PC-9 (cell line): ENCODE measurements at regions not wholly inside any gene's neighbourhood (a gene's known extent, or its start where the extent isn't known, plus 50 kb on each side); places are given as distances from the start of the nearest gene placed in this dataset.

Experiments used
- BruUV-seq: library from RNA; stranded (reverse); fragments of 400-500 nt; replicated peaks from 2 replicates; lab custom pipeline; 2021; lab: Mats Ljungman, UMichigan
- CTCF ChIA-PET: fragments of 300-600 bp; sonication (Branson Sonifier 250); formaldehyde crosslinking; loops from one replicate; lab custom pipeline; 2022; ENCODE audit warnings: antibody characterized with exemption; lab: Charles Lee
- POLR2A ChIA-PET: fragments of 300-600 bp; sonication (Branson Sonifier 250); formaldehyde crosslinking; loops from one replicate; lab custom pipeline; 2022; ENCODE audit warnings: antibody characterized with exemption; ENCODE audit not compliant: unreplicated experiment; lab: Charles Lee
- DNase-seq, 2 experiments: peaks; one replicate each; pipeline versions ENCODE4 v3.0.0 to v3.0.0-alpha.2; 2015 to 2022; ENCODE audit warnings: mixed read lengths in 1 of 2
- H2AFZ ChIP-seq: fragments of 200-600 bp; sonication (generic); 2 replicates; pipeline ENCODE4 v1.8.1; 2017; ENCODE audit warnings: antibody characterized with exemption
- H3F3A ChIP-seq: fragments of 200-600 bp; sonication (generic); 2 replicates; pipeline ENCODE4 v1.8.1; 2017; ENCODE audit warnings: antibody characterized with exemption, mild to moderate bottlenecking, low read depth; ENCODE audit not compliant: insufficient read depth
- H3K27ac ChIP-seq: fragments of 200-600 bp; sonication (generic); 2 replicates; pipeline ENCODE4 v1.6.1; 2016; ENCODE audit warnings: mixed run types
- H3K27me3 ChIP-seq: fragments of 200-600 bp; sonication (generic); 2 replicates; pipeline ENCODE4 v1.6.1; 2016; ENCODE audit warnings: low read depth, mixed run types; ENCODE audit not compliant: insufficient read depth
- H3K36me3 ChIP-seq: fragments of 200-600 bp; sonication (generic); 2 replicates; pipeline ENCODE4 v1.6.1; 2016; ENCODE audit warnings: low read depth, mixed run types
- H3K4me1 ChIP-seq: fragments of 200-600 bp; sonication (generic); replicated peaks from 2 replicates; pipeline ENCODE4 v1.6.1; 2016; ENCODE audit warnings: mixed run types; ENCODE audit not compliant: insufficient read depth
- H3K4me2 ChIP-seq: fragments of 200-600 bp; sonication (generic); 2 replicates; pipeline ENCODE4 v1.6.1; 2017; ENCODE audit warnings: mixed run types
- H3K4me3 ChIP-seq: fragments of 200-600 bp; sonication (generic); 2 replicates; pipeline ENCODE4 v1.6.1; 2016; ENCODE audit warnings: mixed run types
- H3K79me2 ChIP-seq: fragments of 200-600 bp; sonication (generic); 2 replicates; pipeline ENCODE4 v1.6.1; 2017; ENCODE audit warnings: low read depth, mixed run types
- H3K9me2 ChIP-seq: fragments of 200-600 bp; sonication (generic); 2 replicates; pipeline ENCODE4 v1.8.1; 2017; ENCODE audit warnings: mild to moderate bottlenecking; ENCODE audit not compliant: insufficient read depth
- H3K9me3 ChIP-seq: fragments of 200-600 bp; sonication (generic); 2 replicates; pipeline ENCODE4 v1.8.1; 2016; ENCODE audit warnings: low read depth; ENCODE audit not compliant: insufficient read depth
- H4K20me1 ChIP-seq: fragments of 200-600 bp; sonication (generic); 2 replicates; pipeline ENCODE4 v1.8.1; 2017; ENCODE audit not compliant: insufficient read depth
- CTCF ChIP-seq: fragments of 200-600 bp; sonication (generic); conservative IDR thresholded peaks from 2 replicates; pipeline ENCODE4 v1.6.1; 2017; ENCODE audit warnings: mixed run types, antibody characterized with exemption, mild to moderate bottlenecking, moderate library complexity
- EZH2 ChIP-seq: fragments of 200-600 bp; sonication (generic); IDR thresholded peaks from 2 replicates; pipeline ENCODE4 v1.8.0; 2017; ENCODE audit warnings: antibody characterized with exemption, low read depth
- intact Hi-C: fragments of 100-400 bp; cut with micrococcal nuclease; formaldehyde crosslinking; loops from one replicate; pipeline ENCODE4 v1.10.0; 2022; ENCODE audit not compliant: unreplicated experiment

- Histone ChIP-seq H2AFZ (no peak overlapping the region), H3K4me1 (no peaks in the 10 kb centered on the region), H3K27ac (no peak overlapping the region), H3K27me3 (no peaks in the 10 kb centered on the region), H4K20me1 (no peaks in the 10 kb centered on the region), H3K4me3 (no peak overlapping the region), H3K4me2 (no peak overlapping the region), H3F3A (no peaks in the 10 kb centered on the region), H3K36me3 (no peaks in the 10 kb centered on the region), H3K9me2 (0 out of 2 replicates have a peak, but pooled peaks cover 4% of the 10 kb centered on the region), H3K9me3 (no peaks in the 10 kb centered on the region), H3K79me2 (no peaks in the 10 kb centered on the region)
- no TSS peak for BruUV-seq
- TF ChIP-seq CTCF (no peak), EZH2 (no peak)
- CTCF ChIA-PET, result interaction anchor here (0.7 kb wide), 1 partner anchor 10 kb away, joined by 5 read pairs; no protein-coding TSS in a partner anchor
- no peak for DNase-seq
- POLR2A ChIA-PET, result no interaction called here
- intact Hi-C loops, result no loop called here
These were observed 291.9 kb upstream of the NR2F2 start for GRCh38 chr15:96038650-96039049.

DNA sequence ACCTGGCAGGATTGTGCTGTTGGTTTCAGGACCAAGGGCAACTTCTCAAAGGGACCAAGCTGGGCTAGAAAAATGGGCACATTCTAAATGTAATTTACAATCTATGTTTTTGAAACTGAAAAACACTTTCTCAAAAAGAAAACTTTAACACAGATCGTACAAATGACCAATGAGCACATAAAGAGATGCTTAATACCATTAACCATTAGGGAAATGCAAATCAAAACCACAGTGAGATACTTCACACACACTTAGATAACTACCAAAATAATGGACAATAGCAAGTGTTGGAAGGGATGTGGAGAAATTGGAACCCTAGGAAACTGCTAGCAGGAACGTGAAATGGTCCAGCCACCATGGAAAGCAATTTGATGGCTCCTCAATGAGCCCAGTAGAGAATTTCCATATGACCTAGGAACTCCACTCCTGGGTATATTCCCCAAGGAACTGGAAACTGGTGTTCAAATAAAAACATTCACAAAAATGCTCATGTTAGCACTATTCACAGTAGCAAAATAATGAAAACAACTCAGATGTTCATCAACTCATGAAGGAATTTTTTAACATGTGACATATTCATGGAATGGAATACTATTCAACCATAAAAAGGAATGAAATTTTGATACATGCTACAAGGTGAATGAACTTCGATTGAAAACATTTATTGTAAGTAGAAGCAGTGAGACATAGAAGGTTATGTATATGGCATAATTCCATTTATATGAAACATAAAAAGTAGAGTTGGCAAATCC is 288.3 kb upstream of the NR2F2 start:
- Histone ChIP-seq H3K4me1 (no peaks in the 10 kb centered on the region), H3K27ac (no peak overlapping the region), H3K4me2 (no peak overlapping the region), H3K36me3 (no peaks in the 10 kb centered on the region), H3K27me3 (no peaks in the 10 kb centered on the region), H3F3A (no peaks in the 10 kb centered on the region), H3K9me3 (no peaks in the 10 kb centered on the region), H3K9me2 (0 out of 2 replicates have a peak, but pooled peaks cover 4% of the 10 kb centered on the region), H4K20me1 (no peaks in the 10 kb centered on the region), H3K4me3 (no peak overlapping the region), H2AFZ (no peak overlapping the region), H3K79me2 (no peaks in the 10 kb centered on the region)
- CTCF ChIA-PET, result no interaction called here
- DNase-seq, result no peak
- intact Hi-C loops, result no loop called here
- POLR2A ChIA-PET, result no interaction called here
- no TSS peak for BruUV-seq
- TF ChIP-seq CTCF (no peak), EZH2 (no peak)

DNA sequence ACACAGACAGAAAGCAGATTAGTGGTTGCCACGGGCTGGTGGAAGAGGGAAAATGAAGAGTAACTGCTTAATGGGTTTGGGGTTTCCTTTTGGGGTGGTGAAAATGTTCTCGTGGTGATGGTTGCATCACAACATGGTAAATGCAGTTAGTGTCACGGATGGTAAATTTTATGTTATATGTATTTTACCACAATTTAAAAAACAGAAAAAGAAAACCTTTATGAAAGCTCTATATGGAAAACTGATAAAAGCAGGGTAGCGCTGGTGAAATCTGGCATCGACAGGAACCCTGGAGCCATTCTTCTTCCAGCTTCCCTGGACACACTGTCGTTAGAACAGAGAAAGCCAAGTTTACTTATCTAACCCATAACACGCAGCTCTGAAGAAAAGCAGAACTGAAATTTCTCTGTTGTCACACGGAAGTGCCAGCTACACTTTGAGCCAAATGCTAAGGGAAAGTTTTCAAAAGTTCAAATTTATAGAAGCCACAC is 287.7 kb upstream of the NR2F2 start:
- no peaks in the 10 kb centered on the region for H3K4me1 ChIP-seq
- H2AFZ ChIP-seq, result no peak overlapping the region
- TF ChIP-seq EZH2, result no peak
- no peak for TF ChIP-seq CTCF
- no peak for DNase-seq
- H3K9me3 ChIP-seq, result no peaks in the 10 kb centered on the region
- intact Hi-C loops, result no loop called here
- H3K9me2 ChIP-seq, result 0 out of 2 replicates have a peak, but pooled peaks cover 4% of the 10 kb centered on the region
- CTCF ChIA-PET, result no interaction called here
- no peaks in the 10 kb centered on the region for H3K27me3 ChIP-seq
- H4K20me1 ChIP-seq, result no peaks in the 10 kb centered on the region
- POLR2A ChIA-PET, result no interaction called here
- no TSS peak for BruUV-seq
- H3F3A ChIP-seq, result no peaks in the 10 kb centered on the region
- H3K4me3 ChIP-seq, result no peak overlapping the region
- no peak overlapping the region for H3K4me2 ChIP-seq
- no peaks in the 10 kb centered on the region for H3K79me2 ChIP-seq
- H3K36me3 ChIP-seq, result no peaks in the 10 kb centered on the region
- H3K27ac ChIP-seq, result no peak overlapping the region
